Adrenal gland (tissue), 5 donors: ENCODE measurements at regions not wholly inside any gene's neighbourhood (a gene's known extent, or its start where the extent isn't known, plus 50 kb on each side); places are given as distances from the start of the nearest gene placed in this dataset.

Experiments
- POLR2A ChIP-seq, 2 donors: fragments of 450-650 bp; IDR thresholded peaks; one replicate each; pipeline ENCODE4 v1.6.1; 2017; ENCODE audit warnings: antibody characterized with exemption in 2 of 2, mild to moderate bottlenecking in 2 of 2, moderate library complexity in 1 of 2
- TF ChIP-seq, protein P1 (sequence below), 6 experiments: fragments of 450-650 bp in 4 of 6; fragments of 200-600 bp in 2 of 6; sonication (generic) in 1 of 6; IDR thresholded peaks; 1 replicate in 5 of 6; 2 replicates in 1 of 6; pipeline versions ENCODE4 v1.5.1 to v1.8.0; 2016 to 2021; ENCODE audit warnings: antibody characterized with exemption in 6 of 6, mild to moderate bottlenecking in 2 of 6, moderate library complexity in 1 of 6
- donor health status: DM: no; HTN: no; CAD: no.

DNA sequence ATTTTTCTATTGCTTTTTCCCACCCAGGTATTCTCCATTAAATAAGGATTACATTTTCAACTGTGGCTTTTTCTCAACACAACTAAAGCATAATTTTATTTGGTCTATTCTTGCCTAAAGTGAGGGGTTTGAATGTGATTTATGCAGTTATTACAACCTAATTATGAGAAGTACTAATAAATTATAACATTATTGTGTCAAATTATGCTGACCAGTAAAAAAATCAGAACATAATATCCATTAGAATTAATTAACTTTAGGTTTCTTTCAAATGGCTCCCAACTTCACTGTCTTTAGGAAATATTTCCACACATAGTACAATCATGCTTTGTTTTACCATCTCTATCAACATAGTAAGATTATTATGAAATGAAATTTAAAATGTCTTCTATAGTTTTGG is 1293.9 kb downstream of the FSTL5 start:
- TF ChIP-seq, protein P1, sequence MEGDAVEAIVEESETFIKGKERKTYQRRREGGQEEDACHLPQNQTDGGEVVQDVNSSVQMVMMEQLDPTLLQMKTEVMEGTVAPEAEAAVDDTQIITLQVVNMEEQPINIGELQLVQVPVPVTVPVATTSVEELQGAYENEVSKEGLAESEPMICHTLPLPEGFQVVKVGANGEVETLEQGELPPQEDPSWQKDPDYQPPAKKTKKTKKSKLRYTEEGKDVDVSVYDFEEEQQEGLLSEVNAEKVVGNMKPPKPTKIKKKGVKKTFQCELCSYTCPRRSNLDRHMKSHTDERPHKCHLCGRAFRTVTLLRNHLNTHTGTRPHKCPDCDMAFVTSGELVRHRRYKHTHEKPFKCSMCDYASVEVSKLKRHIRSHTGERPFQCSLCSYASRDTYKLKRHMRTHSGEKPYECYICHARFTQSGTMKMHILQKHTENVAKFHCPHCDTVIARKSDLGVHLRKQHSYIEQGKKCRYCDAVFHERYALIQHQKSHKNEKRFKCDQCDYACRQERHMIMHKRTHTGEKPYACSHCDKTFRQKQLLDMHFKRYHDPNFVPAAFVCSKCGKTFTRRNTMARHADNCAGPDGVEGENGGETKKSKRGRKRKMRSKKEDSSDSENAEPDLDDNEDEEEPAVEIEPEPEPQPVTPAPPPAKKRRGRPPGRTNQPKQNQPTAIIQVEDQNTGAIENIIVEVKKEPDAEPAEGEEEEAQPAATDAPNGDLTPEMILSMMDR (IDR thresholded peaks at IDR 0.05): no peak
- no peak for TF ChIP-seq POLR2A (IDR thresholded peaks at IDR 0.05)
